GM23338 (cell line): ENCODE measurements at regions not wholly inside any gene's neighbourhood (a gene's known extent, or its start where the extent isn't known, plus 50 kb on each side); places are given as distances from the start of the nearest gene placed in this dataset.

Experiments used
- ATAC-seq: fragments of 200-7000 bp; cut with Tn5 transposase; 3 replicates; pipeline ENCODE4 v1.9.1; 2020
- DNase-seq: peaks from one replicate; pipeline ENCODE4 v3.0.0-alpha.2; 2015; ENCODE audit warnings: low spot score
- H2AFZ ChIP-seq: fragments of 200-600 bp; sonication (generic); 2 replicates; pipeline ENCODE4 v1.8.0; 2016; ENCODE audit warnings: antibody characterized with exemption, mild to moderate bottlenecking, moderate library complexity
- H3F3A ChIP-seq: fragments of 200-600 bp; sonication (generic); replicated peaks from 2 replicates; pipeline ENCODE4 v1.8.0; 2017; ENCODE audit warnings: antibody characterized with exemption, mixed run types, low read depth
- H3K27ac ChIP-seq: fragments of 200-600 bp; sonication (generic); 2 replicates; pipeline ENCODE4 v1.6.1; 2016; ENCODE audit warnings: low read depth
- H3K27me3 ChIP-seq: fragments of 200-600 bp; sonication (generic); 2 replicates; pipeline ENCODE4 v1.8.0; 2016; ENCODE audit warnings: mild to moderate bottlenecking, mixed run types, moderate library complexity; ENCODE audit not compliant: insufficient read depth
- H3K36me3 ChIP-seq: fragments of 200-600 bp; sonication (generic); 2 replicates; pipeline ENCODE4 v1.8.0; 2016; ENCODE audit warnings: mild to moderate bottlenecking; ENCODE audit not compliant: insufficient read depth
- H3K4me1 ChIP-seq: fragments of 200-600 bp; sonication (generic); 2 replicates; pipeline ENCODE4 v1.8.0; 2016; ENCODE audit warnings: mild to moderate bottlenecking, moderate library complexity; ENCODE audit not compliant: insufficient read depth
- H3K4me2 ChIP-seq: fragments of 200-600 bp; sonication (generic); 2 replicates; pipeline ENCODE4 v1.7.1; 2017; ENCODE audit warnings: mixed run types
- H3K4me3 ChIP-seq: fragments of 200-600 bp; sonication (generic); 2 replicates; pipeline ENCODE4 v1.6.1; 2016; ENCODE audit warnings: mixed run types
- H3K79me2 ChIP-seq: fragments of 200-600 bp; sonication (generic); replicated peaks from 2 replicates; pipeline ENCODE4 v1.8.0; 2017; ENCODE audit warnings: mild to moderate bottlenecking; ENCODE audit not compliant: insufficient read depth
- H3K9me2 ChIP-seq: fragments of 200-600 bp; sonication (generic); 2 replicates; pipeline ENCODE4 v1.8.0; 2017; ENCODE audit not compliant: insufficient read depth
- H4K20me1 ChIP-seq: fragments of 200-600 bp; sonication (generic); replicated peaks from 2 replicates; pipeline ENCODE4 v1.8.0; 2017; ENCODE audit warnings: mild to moderate bottlenecking; ENCODE audit not compliant: insufficient read depth
- H3K27ac Mint-ChIP-seq: 2 replicates; pipeline ENCODE4 v1.8.0; 2020; ENCODE audit warnings: inconsistent platforms, mild to moderate bottlenecking, moderate library complexity, mixed read lengths
- H3K27me3 Mint-ChIP-seq: 3 replicates; pipeline ENCODE4 v1.8.0; 2022; ENCODE audit warnings: low read depth, mild to moderate bottlenecking, moderate library complexity, mixed read lengths, inconsistent platforms; ENCODE audit not compliant: insufficient read depth, poor library complexity
- H3K36me3 Mint-ChIP-seq: 3 replicates; pipeline ENCODE4 v1.8.0; 2021; ENCODE audit warnings: low read depth, mild to moderate bottlenecking, inconsistent platforms, moderate library complexity, mixed read lengths
- H3K4me1 Mint-ChIP-seq: 3 replicates; pipeline ENCODE4 v1.8.0; 2020; ENCODE audit warnings: mild to moderate bottlenecking, inconsistent platforms, mixed read lengths
- H3K4me3 Mint-ChIP-seq: 3 replicates; pipeline ENCODE4 v1.8.0; 2021; ENCODE audit warnings: moderate library complexity, mild to moderate bottlenecking, inconsistent platforms, mixed read lengths
- H3K9me3 Mint-ChIP-seq: 3 replicates; pipeline ENCODE4 v1.8.0; 2020; ENCODE audit warnings: moderate library complexity, mild to moderate bottlenecking, inconsistent platforms, mixed read lengths
- CREB1 ChIP-seq: fragments of 250-450 bp; sonication (Bioruptor Pico); IDR thresholded peaks from 2 replicates; pipeline ENCODE4 v1.5.0; 2020; ENCODE audit warnings: low read depth, mild to moderate bottlenecking, moderate library complexity
- CTCF ChIP-seq, 2 experiments: fragments of 200-600 bp in 1 of 2; sonication (generic) in 1 of 2; conservative IDR thresholded peaks; 2 replicates each; pipeline versions ENCODE4 v1.5.1 to v1.6.1; 2016 to 2017; ENCODE audit warnings: antibody characterized with exemption in 2 of 2, low read depth in 2 of 2, mild to moderate bottlenecking in 2 of 2, moderate library complexity in 1 of 2
- ETS1 ChIP-seq: IDR thresholded peaks from 2 replicates; pipeline ENCODE4 v1.6.1; 2016; ENCODE audit warnings: antibody characterized with exemption
- EZH2 ChIP-seq: fragments of 200-600 bp; sonication (generic); IDR thresholded peaks from one replicate; pipeline ENCODE4 v1.8.0; 2017; ENCODE audit warnings: antibody characterized with exemption, mild to moderate bottlenecking, low read depth; ENCODE audit not compliant: unreplicated experiment
- EZH2phosphoT487 ChIP-seq: fragments of 200-600 bp; sonication (generic); IDR thresholded peaks from one replicate; pipeline ENCODE4 v1.8.1; 2018; ENCODE audit warnings: antibody characterized with exemption; ENCODE audit not compliant: unreplicated experiment
- JUNB ChIP-seq: IDR thresholded peaks from one replicate; pipeline ENCODE4 v1.6.1; 2016; ENCODE audit warnings: antibody characterized with exemption; ENCODE audit not compliant: unreplicated experiment
- NANOG ChIP-seq: IDR thresholded peaks from 2 replicates; pipeline ENCODE4 v1.6.1; 2016; ENCODE audit warnings: antibody characterized with exemption, borderline replicate concordance
- POLR2AphosphoS5 ChIP-seq: IDR thresholded peaks from 2 replicates; pipeline ENCODE4 v1.6.1; 2016; ENCODE audit warnings: antibody characterized with exemption, low read depth
- STAT1 ChIP-seq: IDR thresholded peaks from one replicate; pipeline ENCODE4 v1.6.1; 2016; ENCODE audit warnings: antibody characterized with exemption; ENCODE audit not compliant: unreplicated experiment
- ZNF114 ChIP-seq: fragments of 250-450 bp; sonication (Bioruptor Pico); IDR thresholded peaks from 2 replicates; pipeline ENCODE4 v1.5.0; 2020; ENCODE audit warnings: mild to moderate bottlenecking, moderate library complexity
- ZNF331 ChIP-seq: fragments of 250-450 bp; sonication (Bioruptor Pico); IDR thresholded peaks from 2 replicates; pipeline ENCODE4 v1.5.0; 2020; ENCODE audit warnings: low read depth, mild to moderate bottlenecking, moderate library complexity
- ZNF462 ChIP-seq: fragments of 250-450 bp; sonication (Bioruptor Pico); IDR thresholded peaks from 2 replicates; pipeline ENCODE4 v1.5.0; 2020; ENCODE audit warnings: mild to moderate bottlenecking, moderate library complexity
- TF ChIP-seq, protein P1 (sequence below): IDR thresholded peaks from one replicate; pipeline ENCODE4 v1.6.1; 2018; ENCODE audit warnings: antibody characterized with exemption; ENCODE audit not compliant: unreplicated experiment

GRCh38 chrX:39426101-39426500, 624.8 kb downstream of the MID1IP1 start:
- Mint-ChIP-seq H3K36me3 (no peaks in the 10 kb centered on the region), H3K4me1 (no peaks in the 10 kb centered on the region), H3K9me3 (no peaks in the 10 kb centered on the region), H3K27ac (no peak overlapping the region), H3K27me3 (peaks cover 6% of the 10 kb centered on the region), H3K4me3 (no peak overlapping the region)
- no peak for ATAC-seq
- no peaks in the 10 kb centered on the region for H3K36me3 ChIP-seq
- H3K4me1 ChIP-seq = no peaks in the 10 kb centered on the region
- no peak overlapping the region for H3K4me3 ChIP-seq
- no peaks in the 10 kb centered on the region for H4K20me1 ChIP-seq
- no peak overlapping the region for H3K4me2 ChIP-seq
- DNase-seq = no peak
- no peak for TF ChIP-seq EZH2
- TF ChIP-seq ZNF331 = no peak
- TF ChIP-seq STAT1 = no peak
- TF ChIP-seq NANOG = no peak
- TF ChIP-seq ZNF114 (CRISPR knock-in tag) = no peak
- no peak for TF ChIP-seq ETS1
- TF ChIP-seq EZH2phosphoT487 = no peak
- no peak for TF ChIP-seq CREB1 (CRISPR knock-in tag)
- no peak for TF ChIP-seq POLR2AphosphoS5
- TF ChIP-seq ZNF462 (CRISPR knock-in tag) = no peak
- TF ChIP-seq CTCF (conservative IDR thresholded peaks at IDR 0.05; ENCODE audit: low read depth in 2 of 2) = no peak
- TF ChIP-seq, protein P1, sequence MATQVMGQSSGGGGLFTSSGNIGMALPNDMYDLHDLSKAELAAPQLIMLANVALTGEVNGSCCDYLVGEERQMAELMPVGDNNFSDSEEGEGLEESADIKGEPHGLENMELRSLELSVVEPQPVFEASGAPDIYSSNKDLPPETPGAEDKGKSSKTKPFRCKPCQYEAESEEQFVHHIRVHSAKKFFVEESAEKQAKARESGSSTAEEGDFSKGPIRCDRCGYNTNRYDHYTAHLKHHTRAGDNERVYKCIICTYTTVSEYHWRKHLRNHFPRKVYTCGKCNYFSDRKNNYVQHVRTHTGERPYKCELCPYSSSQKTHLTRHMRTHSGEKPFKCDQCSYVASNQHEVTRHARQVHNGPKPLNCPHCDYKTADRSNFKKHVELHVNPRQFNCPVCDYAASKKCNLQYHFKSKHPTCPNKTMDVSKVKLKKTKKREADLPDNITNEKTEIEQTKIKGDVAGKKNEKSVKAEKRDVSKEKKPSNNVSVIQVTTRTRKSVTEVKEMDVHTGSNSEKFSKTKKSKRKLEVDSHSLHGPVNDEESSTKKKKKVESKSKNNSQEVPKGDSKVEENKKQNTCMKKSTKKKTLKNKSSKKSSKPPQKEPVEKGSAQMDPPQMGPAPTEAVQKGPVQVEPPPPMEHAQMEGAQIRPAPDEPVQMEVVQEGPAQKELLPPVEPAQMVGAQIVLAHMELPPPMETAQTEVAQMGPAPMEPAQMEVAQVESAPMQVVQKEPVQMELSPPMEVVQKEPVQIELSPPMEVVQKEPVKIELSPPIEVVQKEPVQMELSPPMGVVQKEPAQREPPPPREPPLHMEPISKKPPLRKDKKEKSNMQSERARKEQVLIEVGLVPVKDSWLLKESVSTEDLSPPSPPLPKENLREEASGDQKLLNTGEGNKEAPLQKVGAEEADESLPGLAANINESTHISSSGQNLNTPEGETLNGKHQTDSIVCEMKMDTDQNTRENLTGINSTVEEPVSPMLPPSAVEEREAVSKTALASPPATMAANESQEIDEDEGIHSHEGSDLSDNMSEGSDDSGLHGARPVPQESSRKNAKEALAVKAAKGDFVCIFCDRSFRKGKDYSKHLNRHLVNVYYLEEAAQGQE = no peak
- TF ChIP-seq JUNB = no peak
- no peaks in the 10 kb centered on the region for H3K27me3 ChIP-seq
- H3F3A ChIP-seq = no peaks in the 10 kb centered on the region
- H3K79me2 ChIP-seq = no peaks in the 10 kb centered on the region
- no peaks in the 10 kb centered on the region for H3K9me2 ChIP-seq
- H2AFZ ChIP-seq = no peak overlapping the region
- no peak overlapping the region for H3K27ac ChIP-seq
